Type B pancreatic cell (in vitro differentiated cells): ENCODE measurements at regions not wholly inside any gene's neighbourhood (a gene's known extent, or its start where the extent isn't known, plus 50 kb on each side); places are given as distances from the start of the nearest gene placed in this dataset.

Experiments used
- DNase-seq: peaks from one replicate; pipeline ENCODE4 v3.0.0; 2021; ENCODE audit warnings: mixed read lengths; ENCODE audit not compliant: unreplicated experiment; ENCODE audit errors: extremely low spot score
- H3K27ac Mint-ChIP-seq: 2 replicates; pipeline ENCODE4 v1.8.0; 2021; ENCODE audit warnings: mild to moderate bottlenecking, mixed read lengths
- H3K27me3 Mint-ChIP-seq: 2 replicates; pipeline ENCODE4 v1.8.0; 2021; ENCODE audit warnings: mixed read lengths
- H3K36me3 Mint-ChIP-seq: 2 replicates; pipeline ENCODE4 v1.8.0; 2021; ENCODE audit warnings: mixed read lengths
- H3K4me1 Mint-ChIP-seq: one replicate; pipeline ENCODE4 v1.8.0; 2021; ENCODE audit warnings: mixed read lengths; ENCODE audit not compliant: unreplicated experiment
- H3K4me3 Mint-ChIP-seq: 2 replicates; pipeline ENCODE4 v1.8.0; 2021; ENCODE audit warnings: mild to moderate bottlenecking, mixed read lengths
- H3K9me3 Mint-ChIP-seq: 2 replicates; pipeline ENCODE4 v1.8.0; 2021; ENCODE audit warnings: mixed read lengths
- TF ChIP-seq, protein P1 (sequence below): fragments of 200-600 bp; sonication (generic); conservative IDR thresholded peaks from 2 replicates; pipeline ENCODE4 v1.5.0; 2021; ENCODE audit warnings: antibody characterized with exemption, mild to moderate bottlenecking

DNA sequence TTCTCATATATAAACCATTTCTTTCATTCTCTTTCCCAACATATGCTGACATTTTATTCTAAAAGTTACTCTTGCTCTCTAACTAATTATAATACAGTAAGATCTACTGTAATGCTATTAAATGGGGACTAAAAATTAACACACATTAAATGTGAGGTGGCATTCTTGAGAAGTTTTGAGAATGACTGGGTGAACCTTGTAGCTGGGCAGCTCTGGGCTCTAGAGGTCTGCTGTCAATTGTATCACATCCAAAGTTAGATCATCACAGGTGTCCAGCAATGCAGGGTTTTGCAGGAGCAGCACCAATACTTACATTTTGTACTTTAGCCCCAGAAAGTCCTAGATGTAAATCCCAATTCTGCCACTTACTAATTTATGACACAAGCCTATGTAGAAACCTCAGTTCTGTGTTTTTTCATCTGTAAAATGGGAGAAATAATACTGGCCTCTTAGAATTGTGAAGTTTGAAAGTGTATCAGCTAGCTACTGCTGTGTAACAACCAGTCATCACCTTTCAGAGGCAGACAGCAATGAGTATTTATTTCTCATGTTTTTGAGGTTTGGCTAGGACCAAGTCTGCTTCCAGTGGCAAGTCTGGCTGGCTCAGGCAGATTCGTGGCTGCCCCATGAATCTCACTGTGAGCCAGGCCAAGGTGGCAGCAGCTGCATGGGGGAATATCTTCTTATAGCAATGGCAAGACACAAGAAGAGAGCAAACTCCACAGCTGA lies 79.6 kb upstream of the EMX2 start:
- TF ChIP-seq, protein P1, sequence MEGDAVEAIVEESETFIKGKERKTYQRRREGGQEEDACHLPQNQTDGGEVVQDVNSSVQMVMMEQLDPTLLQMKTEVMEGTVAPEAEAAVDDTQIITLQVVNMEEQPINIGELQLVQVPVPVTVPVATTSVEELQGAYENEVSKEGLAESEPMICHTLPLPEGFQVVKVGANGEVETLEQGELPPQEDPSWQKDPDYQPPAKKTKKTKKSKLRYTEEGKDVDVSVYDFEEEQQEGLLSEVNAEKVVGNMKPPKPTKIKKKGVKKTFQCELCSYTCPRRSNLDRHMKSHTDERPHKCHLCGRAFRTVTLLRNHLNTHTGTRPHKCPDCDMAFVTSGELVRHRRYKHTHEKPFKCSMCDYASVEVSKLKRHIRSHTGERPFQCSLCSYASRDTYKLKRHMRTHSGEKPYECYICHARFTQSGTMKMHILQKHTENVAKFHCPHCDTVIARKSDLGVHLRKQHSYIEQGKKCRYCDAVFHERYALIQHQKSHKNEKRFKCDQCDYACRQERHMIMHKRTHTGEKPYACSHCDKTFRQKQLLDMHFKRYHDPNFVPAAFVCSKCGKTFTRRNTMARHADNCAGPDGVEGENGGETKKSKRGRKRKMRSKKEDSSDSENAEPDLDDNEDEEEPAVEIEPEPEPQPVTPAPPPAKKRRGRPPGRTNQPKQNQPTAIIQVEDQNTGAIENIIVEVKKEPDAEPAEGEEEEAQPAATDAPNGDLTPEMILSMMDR: no peak
- no peak for DNase-seq
- no peaks in the 10 kb centered on the region for H3K9me3 Mint-ChIP-seq
- no peak overlapping the region for H3K4me3 Mint-ChIP-seq
- no peaks in the 10 kb centered on the region for H3K36me3 Mint-ChIP-seq
- H3K27me3 Mint-ChIP-seq: peaks cover 7% of the 10 kb centered on the region
- H3K4me1 Mint-ChIP-seq: peaks cover 9% of the 10 kb centered on the region
- H3K27ac Mint-ChIP-seq: peak overlapping the region; percentile 67

DNA sequence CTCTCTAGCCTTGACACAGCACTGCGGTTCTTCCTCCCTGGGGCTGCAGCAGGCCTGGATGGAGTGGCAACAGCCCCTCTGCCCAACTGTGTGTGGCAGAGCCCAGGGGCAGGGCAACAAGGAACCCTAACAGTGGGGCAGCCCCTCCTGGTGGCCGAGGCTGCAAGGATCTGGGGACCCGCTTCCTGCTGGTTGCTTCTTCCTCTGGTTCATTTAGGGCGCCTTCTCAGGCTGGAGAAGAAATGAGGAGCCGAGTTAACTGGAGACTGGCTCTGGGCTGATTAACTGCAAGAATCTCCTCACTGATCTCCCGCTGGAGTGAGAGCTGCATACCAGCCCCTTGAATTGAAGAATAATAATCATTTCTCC lies 80.1 kb upstream of the EMX2 start:
- Mint-ChIP-seq H3K4me1 (peaks cover 9% of the 10 kb centered on the region), H3K27me3 (peaks cover 7% of the 10 kb centered on the region), H3K9me3 (no peaks in the 10 kb centered on the region), H3K27ac (peak overlapping the region; percentile 67), H3K36me3 (no peaks in the 10 kb centered on the region), H3K4me3 (no peak overlapping the region)
- DNase-seq: no peak
- TF ChIP-seq, protein P1: peak; percentile 28

DNA sequence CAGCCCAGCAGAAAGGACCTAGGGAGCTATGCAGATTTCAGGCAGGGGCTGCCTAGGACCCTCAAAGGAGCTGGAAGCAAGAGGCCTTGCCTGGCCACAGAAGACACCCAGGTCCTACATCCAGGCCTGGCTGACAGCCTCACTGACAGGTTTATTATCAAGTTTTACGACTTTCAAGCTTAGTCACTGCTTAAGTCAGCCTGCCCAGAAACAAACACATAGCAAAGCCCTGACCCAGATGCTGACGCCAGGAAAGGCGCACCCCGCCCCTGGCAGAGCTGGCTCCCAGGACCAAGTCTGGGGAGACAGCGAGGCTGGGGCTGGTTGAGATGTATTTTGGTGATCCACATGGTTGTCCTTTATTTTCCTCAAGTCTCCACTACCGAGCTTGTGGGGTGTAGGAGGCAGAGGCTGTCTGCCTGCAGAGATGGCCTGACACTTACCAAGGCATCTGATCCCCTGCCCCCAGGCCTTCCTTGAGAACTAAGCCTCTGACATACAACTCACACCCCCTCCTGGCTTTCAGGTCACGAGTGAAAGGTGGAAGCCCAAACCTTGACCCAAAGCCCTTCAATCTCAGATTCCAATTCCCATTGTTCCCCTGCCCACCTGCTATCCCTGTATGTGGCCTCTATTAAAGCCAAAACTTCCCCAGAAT lies 80.7 kb upstream of the EMX2 start:
- Mint-ChIP-seq H3K27ac (peak overlapping the region; percentile 67), H3K36me3 (no peaks in the 10 kb centered on the region), H3K27me3 (peaks cover 7% of the 10 kb centered on the region), H3K9me3 (no peaks in the 10 kb centered on the region), H3K4me3 (no peak overlapping the region), H3K4me1 (peaks cover 9% of the 10 kb centered on the region)
- TF ChIP-seq, protein P1: no peak
- DNase-seq: no peak

DNA sequence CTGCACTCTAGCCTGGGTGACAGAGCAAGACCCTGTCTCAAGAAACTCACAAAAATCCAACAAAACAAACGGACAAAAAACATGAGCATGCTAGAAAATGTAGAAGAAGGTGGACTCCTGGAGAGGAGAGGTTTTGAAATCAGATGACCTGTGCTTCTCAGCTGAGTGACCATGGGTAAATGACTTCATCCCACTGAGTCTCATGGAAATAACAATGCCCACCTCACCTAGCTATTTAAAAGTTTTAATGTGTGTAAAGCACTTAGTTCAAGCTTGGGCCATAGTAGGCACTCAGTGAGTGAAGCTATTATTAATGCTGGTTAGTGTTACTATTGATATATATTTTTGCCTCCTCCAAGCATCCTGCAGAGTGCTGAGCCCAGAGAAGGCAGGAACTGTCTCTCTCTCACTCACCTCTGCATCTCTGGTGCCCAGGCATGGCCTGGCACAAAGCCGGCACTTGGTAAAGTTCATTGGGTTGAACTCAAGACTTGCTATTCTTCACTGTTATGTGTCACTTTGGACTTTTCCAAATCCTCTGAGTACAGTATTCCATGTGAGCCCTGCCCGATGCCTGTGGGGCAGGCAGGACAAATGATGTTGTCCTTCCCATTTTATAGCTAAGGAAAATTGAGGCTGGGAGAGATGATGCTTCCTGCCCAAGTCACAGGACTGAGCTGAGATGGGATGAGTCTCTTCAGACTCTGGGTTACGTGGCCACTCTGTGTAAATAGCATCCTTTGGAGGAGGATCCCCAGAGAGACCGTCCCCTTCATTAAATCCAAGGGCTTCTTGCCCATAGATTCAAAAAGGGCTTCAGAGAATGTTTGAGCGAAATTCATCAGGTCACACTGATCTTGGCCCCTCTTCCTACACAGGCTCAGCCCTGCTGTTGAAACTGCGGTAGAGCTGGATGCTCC lies 81.4 kb upstream of the EMX2 start:
- Mint-ChIP-seq H3K36me3 (no peaks in the 10 kb centered on the region), H3K4me1 (peaks cover 9% of the 10 kb centered on the region), H3K4me3 (no peak overlapping the region), H3K27me3 (peaks cover 7% of the 10 kb centered on the region), H3K9me3 (no peaks in the 10 kb centered on the region), H3K27ac (peak overlapping the region; percentile 67)
- TF ChIP-seq, protein P1: no peak
- DNase-seq: no peak

DNA sequence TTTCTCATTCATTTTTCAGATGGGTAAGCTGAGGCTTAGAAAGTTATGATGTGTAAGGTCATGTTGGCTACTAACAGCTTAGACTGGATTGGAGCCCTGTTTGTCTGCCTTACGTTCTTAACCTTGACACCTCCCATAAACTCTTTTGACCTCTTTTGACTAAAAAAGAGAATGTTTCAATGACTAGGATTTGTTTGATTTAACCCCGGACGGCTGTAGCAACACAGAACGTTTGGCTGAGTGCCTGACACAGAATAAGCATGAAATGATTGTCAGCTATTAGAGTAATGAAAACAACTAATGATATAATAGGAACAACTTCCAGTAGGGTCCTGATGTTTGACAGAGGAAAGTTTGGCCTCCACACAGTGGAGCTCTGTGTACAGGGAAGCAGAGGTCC lies 83.3 kb upstream of the PDZD8 start:
- Mint-ChIP-seq H3K4me1 (peaks cover 9% of the 10 kb centered on the region), H3K4me3 (no peak overlapping the region), H3K27ac (no peak overlapping the region), H3K36me3 (no peaks in the 10 kb centered on the region), H3K9me3 (no peaks in the 10 kb centered on the region), H3K27me3 (peaks cover 7% of the 10 kb centered on the region)
- DNase-seq: no peak
- TF ChIP-seq, protein P1: no peak
